Bronchial epithelial cell (primary cell): ENCODE measurements at regions not wholly inside any gene's neighbourhood (a gene's known extent, or its start where the extent isn't known, plus 50 kb on each side); places are given as distances from the start of the nearest gene placed in this dataset.

Experiments used
- DNase-seq: peaks from one replicate; pipeline ENCODE4 v3.0.0-alpha.2; 2010; ENCODE audit warnings: low read depth
- FAIRE-seq: peaks from 2 replicates; lab custom pipeline; 2011; peaks lifted over from hg19 to GRCh38; lab: Jason Lieb, UNC
- H3K27me3 ChIP-seq: 2 replicates; pipeline ENCODE4 v1.5.1; 2011; ENCODE audit warnings: low read length; ENCODE audit not compliant: control insufficient read depth, insufficient read depth
- H3K36me3 ChIP-seq: 2 replicates; pipeline ENCODE4 v1.5.1; 2011; ENCODE audit warnings: low read length; ENCODE audit not compliant: control insufficient read depth, insufficient read depth
- H3K4me3 ChIP-seq: 2 replicates; pipeline ENCODE4 v1.5.1; 2011; ENCODE audit warnings: mild to moderate bottlenecking, low read depth, low read length, control low read depth
- CTCF ChIP-seq: IDR thresholded peaks from 2 replicates; pipeline ENCODE4 v1.5.1; 2011; ENCODE audit warnings: mild to moderate bottlenecking, moderate library complexity, low read length, control low read depth, inconsistent platforms; ENCODE audit not compliant: insufficient read depth, severe bottlenecking

GRCh38 chr1:104072915-104073371 lies 323.2 kb downstream of the AMY1C start:
- DNase-seq: no peak
- Histone ChIP-seq H3K27me3 (no peaks in the 10 kb centered on the region), H3K36me3 (no peaks in the 10 kb centered on the region), H3K4me3 (no peak overlapping the region)
- FAIRE-seq: no peak
- TF ChIP-seq CTCF: no peak

- DNase-seq (no peak), FAIRE-seq (no peak)
- Histone ChIP-seq H3K27me3 (no peaks in the 10 kb centered on the region), H3K4me3 (no peak overlapping the region), H3K36me3 (no peaks in the 10 kb centered on the region)
- no peak for TF ChIP-seq CTCF
Measured at GRCh38 chr1:104073463-104073902, 323.8 kb downstream of the AMY1C start.

- H3K4me3 ChIP-seq: no peak overlapping the region
- TF ChIP-seq CTCF: no peak
- DNase-seq (no peak), FAIRE-seq (no peak)
- no peaks in the 10 kb centered on the region for H3K36me3 ChIP-seq
- no peaks in the 10 kb centered on the region for H3K27me3 ChIP-seq
Measured at GRCh38 chr1:104082221-104082620, 332.5 kb downstream of the AMY1C start.

- no peaks in the 10 kb centered on the region for H3K36me3 ChIP-seq
- H3K4me3 ChIP-seq: no peak overlapping the region
- FAIRE-seq (no peak), DNase-seq (no peak)
- H3K27me3 ChIP-seq: no peaks in the 10 kb centered on the region
- TF ChIP-seq CTCF: no peak
Measured at GRCh38 chr1:104084380-104084779, 334.7 kb downstream of the AMY1C start.

GRCh38 chr1:104092698-104093097 lies 343.0 kb downstream of the AMY1C start:
- no peak for DNase-seq

More at GRCh38 chr1:104092698-104093097, 343.0 kb downstream of the AMY1C start:
- TF ChIP-seq CTCF: no peak
- no peak for FAIRE-seq
- H3K4me3 ChIP-seq: no peak overlapping the region
- no peaks in the 10 kb centered on the region for H3K36me3 ChIP-seq
- no peaks in the 10 kb centered on the region for H3K27me3 ChIP-seq
